ENCODE measurements at regions not wholly inside any gene's neighbourhood (a gene's known extent, or its start where the extent isn't known, plus 50 kb on each side); places are given as distances from the start of the nearest gene placed in this dataset.

DNA sequence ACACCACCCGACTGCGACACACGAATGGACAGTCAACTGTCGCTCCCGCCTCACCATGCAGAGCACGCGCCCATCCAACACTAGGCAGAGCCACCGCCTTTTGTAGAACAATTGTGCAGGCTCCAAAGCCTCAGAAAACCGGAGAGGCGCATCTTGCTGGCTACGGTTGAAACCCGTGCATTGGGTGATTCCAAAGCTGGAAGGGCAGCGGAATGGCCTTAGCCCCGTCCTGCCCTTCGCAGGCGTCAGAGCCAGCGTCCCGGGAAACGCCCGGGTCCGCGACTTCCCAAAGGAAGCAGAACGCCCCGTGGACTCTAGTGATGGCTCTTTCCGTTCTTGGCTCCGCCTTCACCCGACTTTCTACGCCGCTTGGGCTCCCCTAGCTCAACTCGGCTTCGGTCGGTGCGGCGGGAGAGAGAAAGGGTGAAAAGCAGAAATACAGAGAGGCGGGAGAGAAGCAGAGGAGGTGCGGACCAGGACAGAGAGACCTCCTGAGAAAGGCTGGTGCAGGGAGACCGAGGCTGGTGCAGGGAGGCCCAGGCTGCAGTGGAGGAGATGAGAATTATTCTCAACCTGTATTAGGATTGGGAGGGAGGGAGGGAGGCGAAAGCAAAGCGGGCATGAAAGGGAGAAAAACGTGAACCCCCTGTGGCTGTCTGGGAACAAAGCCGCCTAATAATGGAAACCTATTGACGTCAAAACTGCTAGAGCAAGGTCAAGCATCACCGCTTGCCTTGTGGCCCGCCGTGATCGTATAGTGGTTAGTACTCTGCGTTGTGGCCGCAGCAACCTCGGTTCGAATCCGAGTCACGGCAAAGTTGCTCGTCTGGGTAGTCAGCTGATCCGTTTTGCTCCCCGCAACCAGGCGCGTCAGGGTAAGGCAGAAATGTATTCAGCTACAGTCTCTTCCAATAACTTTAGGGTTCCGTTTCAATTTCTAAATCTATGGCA lies 99.5 kb downstream of the PRKAB2 start:
- TF ChIP-seq, protein P1, sequence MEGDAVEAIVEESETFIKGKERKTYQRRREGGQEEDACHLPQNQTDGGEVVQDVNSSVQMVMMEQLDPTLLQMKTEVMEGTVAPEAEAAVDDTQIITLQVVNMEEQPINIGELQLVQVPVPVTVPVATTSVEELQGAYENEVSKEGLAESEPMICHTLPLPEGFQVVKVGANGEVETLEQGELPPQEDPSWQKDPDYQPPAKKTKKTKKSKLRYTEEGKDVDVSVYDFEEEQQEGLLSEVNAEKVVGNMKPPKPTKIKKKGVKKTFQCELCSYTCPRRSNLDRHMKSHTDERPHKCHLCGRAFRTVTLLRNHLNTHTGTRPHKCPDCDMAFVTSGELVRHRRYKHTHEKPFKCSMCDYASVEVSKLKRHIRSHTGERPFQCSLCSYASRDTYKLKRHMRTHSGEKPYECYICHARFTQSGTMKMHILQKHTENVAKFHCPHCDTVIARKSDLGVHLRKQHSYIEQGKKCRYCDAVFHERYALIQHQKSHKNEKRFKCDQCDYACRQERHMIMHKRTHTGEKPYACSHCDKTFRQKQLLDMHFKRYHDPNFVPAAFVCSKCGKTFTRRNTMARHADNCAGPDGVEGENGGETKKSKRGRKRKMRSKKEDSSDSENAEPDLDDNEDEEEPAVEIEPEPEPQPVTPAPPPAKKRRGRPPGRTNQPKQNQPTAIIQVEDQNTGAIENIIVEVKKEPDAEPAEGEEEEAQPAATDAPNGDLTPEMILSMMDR (conservative IDR thresholded peaks at IDR 0.05; ENCODE audit: low read length): no peak
- no peak for TF ChIP-seq EZH2phosphoT487 (IDR thresholded peaks at IDR 0.05; ENCODE audit: borderline replicate concordance, low read depth, low read length)

Data from OCI-LY7 (cell line).